ENCODE measurements at regions not wholly inside any gene's neighbourhood (a gene's known extent, or its start where the extent isn't known, plus 50 kb on each side); places are given as distances from the start of the nearest gene placed in this dataset.

DNA sequence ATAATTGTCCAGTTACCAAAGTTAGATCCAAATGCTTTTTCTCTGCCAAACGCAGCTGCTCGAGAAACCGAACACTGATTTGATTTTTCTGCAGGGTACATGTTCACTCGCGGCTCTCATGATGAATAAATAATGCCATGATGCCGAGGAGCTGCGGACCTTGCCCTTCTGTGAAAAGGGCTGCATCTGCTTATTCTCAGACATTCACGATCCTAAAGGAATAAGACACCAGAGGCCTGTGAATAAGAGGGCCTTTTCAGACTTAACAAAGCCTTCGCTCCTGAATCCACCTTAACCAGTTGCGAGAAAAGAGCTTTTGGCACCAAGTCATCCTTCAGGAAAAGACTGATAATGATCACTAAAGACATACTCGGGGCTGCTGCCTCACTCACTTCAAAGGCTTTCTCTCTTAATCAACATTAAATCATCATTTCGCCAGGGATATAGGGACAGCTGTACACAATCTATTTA, 147.5 kb downstream of the FBXO8 start:
- H3K4me3 ChIP-seq, result peak overlapping the region in 3 of 4 donors; percentile 4 to 18 (median 5)
- in situ Hi-C loops (cut with MboI; ENCODE audit: low pct_ligation_motif_present in 1 of 4, low pct_unique_long_range_greater_than_20kb in 1 of 4, low sequenced_read_pairs in 3 of 4) (loop anchor here in 3 of 4 donors (25.0 kb wide), 1 partner anchor 624 kb away; no protein-coding TSS in a partner anchor), intact Hi-C loops (cut with DNase I; ENCODE audit: low total_unique reads) (no loop called here)
- H3K9me3 ChIP-seq, result no peaks in the 10 kb centered on the region
- H3K4me1 ChIP-seq, result no peaks in the 10 kb centered on the region
- WGBS, 2 donors (ENCODE audit: low coverage in 1 of 2), result 38 to 39% methylated on average over 9 to 12 of the region's 12 CpGs
- H3K36me3 ChIP-seq, result no peaks in the 10 kb centered on the region
- TF ChIP-seq POLR2AphosphoS5 (IDR thresholded peaks at IDR 0.05), result peak in 2 of 3 donors; percentile 55 to 67
- TF ChIP-seq, protein P1, sequence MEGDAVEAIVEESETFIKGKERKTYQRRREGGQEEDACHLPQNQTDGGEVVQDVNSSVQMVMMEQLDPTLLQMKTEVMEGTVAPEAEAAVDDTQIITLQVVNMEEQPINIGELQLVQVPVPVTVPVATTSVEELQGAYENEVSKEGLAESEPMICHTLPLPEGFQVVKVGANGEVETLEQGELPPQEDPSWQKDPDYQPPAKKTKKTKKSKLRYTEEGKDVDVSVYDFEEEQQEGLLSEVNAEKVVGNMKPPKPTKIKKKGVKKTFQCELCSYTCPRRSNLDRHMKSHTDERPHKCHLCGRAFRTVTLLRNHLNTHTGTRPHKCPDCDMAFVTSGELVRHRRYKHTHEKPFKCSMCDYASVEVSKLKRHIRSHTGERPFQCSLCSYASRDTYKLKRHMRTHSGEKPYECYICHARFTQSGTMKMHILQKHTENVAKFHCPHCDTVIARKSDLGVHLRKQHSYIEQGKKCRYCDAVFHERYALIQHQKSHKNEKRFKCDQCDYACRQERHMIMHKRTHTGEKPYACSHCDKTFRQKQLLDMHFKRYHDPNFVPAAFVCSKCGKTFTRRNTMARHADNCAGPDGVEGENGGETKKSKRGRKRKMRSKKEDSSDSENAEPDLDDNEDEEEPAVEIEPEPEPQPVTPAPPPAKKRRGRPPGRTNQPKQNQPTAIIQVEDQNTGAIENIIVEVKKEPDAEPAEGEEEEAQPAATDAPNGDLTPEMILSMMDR (IDR thresholded peaks at IDR 0.05), result no peak
- H3K27ac ChIP-seq, result peak overlapping the region; percentile 12 to 74 (median 58)
- no peak for DNase-seq
- H3K27me3 ChIP-seq, result no peaks in the 10 kb centered on the region

GRCh38 chr4:174135530-174135929, 147.9 kb downstream of the FBXO8 start:
- H3K4me3 ChIP-seq, result peak overlapping the region in 3 of 4 donors; percentile 4 to 18 (median 5)
- no peak for DNase-seq
- no peaks in the 10 kb centered on the region for H3K9me3 ChIP-seq
- intact Hi-C loops (cut with DNase I; ENCODE audit: low total_unique reads) (no loop called here), in situ Hi-C loops (cut with MboI; ENCODE audit: low pct_ligation_motif_present in 1 of 4, low pct_unique_long_range_greater_than_20kb in 1 of 4, low sequenced_read_pairs in 3 of 4) (loop anchor here in 3 of 4 donors (25.0 kb wide), 1 partner anchor 623 kb away; no protein-coding TSS in a partner anchor)
- 29 to 44% methylated on average over 1 of the region's 1 CpG for WGBS, 2 donors (ENCODE audit: low coverage in 1 of 2)
- no peaks in the 10 kb centered on the region for H3K27me3 ChIP-seq
- TF ChIP-seq, protein P1 (IDR thresholded peaks at IDR 0.05), result no peak
- TF ChIP-seq EP300 (IDR thresholded peaks at IDR 0.05; ENCODE audit: low read depth) (no peak), POLR2AphosphoS5 (IDR thresholded peaks at IDR 0.05) (no peak), POLR2A (IDR thresholded peaks at IDR 0.05) (no peak)
- peak overlapping the region; percentile 12 to 74 (median 58) for H3K27ac ChIP-seq
- no peaks in the 10 kb centered on the region for H3K36me3 ChIP-seq
- no peaks in the 10 kb centered on the region for H3K4me1 ChIP-seq

DNA sequence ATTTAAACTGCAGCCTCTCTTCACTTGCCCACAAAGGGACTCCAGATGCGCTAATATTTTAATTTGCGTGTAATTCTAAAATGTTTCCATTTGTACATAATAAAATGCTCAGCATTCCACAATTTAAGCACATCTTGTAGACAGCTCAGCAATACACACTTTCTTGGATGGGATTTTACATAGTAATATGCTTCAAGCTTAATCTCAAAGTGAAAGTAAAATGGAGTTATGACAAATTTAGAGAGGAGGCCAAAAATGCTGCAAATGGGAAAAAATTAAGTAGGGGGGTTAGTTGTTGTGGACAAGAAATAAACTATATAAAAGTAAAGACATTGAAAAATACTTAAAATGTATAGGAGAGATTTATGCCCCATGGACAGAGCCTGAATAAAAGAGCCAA, 149.1 kb downstream of the FBXO8 start:
- Histone ChIP-seq H3K4me3 (peak overlapping the region in 1 of 4 donors; percentile 20), H3K9me3 (no peaks in the 10 kb centered on the region), H3K4me1 (no peaks in the 10 kb centered on the region), H3K27me3 (no peaks in the 10 kb centered on the region), H3K36me3 (no peaks in the 10 kb centered on the region), H3K27ac (peak overlapping the region; percentile 7 to 74 (median 40))
- intact Hi-C loops (cut with DNase I; ENCODE audit: low total_unique reads), result no loop called here
- TF ChIP-seq POLR2A (IDR thresholded peaks at IDR 0.05) (no peak), EP300 (IDR thresholded peaks at IDR 0.05; ENCODE audit: low read depth) (no peak), POLR2AphosphoS5 (IDR thresholded peaks at IDR 0.05) (no peak)
- TF ChIP-seq, protein P1 (IDR thresholded peaks at IDR 0.05), result no peak
- DNase-seq, result no peak
- WGBS, 2 donors (ENCODE audit: low coverage in 1 of 2), result 89 to 90% methylated on average over 2 of the region's 2 CpGs
- in situ Hi-C loops (cut with MboI; ENCODE audit: low pct_ligation_motif_present in 1 of 4, low pct_unique_long_range_greater_than_20kb in 1 of 4, low sequenced_read_pairs in 3 of 4), result loop anchor here in 3 of 4 donors (25.0 kb wide), 1 partner anchor 622 kb away; no protein-coding TSS in a partner anchor

DNA sequence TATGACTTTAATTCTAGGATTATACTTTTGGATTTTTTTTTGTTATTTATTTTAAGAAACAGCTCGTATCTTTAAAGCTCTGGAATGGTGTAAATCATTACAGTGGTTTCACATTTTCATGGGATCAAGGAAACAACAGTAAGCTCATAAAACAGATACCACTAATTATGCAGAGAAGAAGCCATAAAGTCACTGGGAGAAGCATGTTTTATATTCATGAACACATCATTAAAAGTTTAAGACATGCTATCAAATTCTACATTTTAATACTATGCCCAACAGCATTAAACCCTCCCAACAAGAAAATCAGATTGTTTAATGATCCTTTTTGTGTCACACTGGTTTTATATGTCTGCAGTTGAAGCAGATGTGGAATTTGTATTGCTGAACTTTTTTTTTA, 149.9 kb downstream of the FBXO8 start:
- H3K27ac ChIP-seq, result no peak overlapping the region
- intact Hi-C loops (cut with DNase I; ENCODE audit: low total_unique reads) (no loop called here), in situ Hi-C loops (cut with MboI; ENCODE audit: low pct_ligation_motif_present in 1 of 4, low pct_unique_long_range_greater_than_20kb in 1 of 4, low sequenced_read_pairs in 3 of 4) (loop anchor here in 3 of 4 donors (25.0 kb wide), 1 partner anchor 621 kb away; no protein-coding TSS in a partner anchor)
- DNase-seq, result no peak
- TF ChIP-seq POLR2A (IDR thresholded peaks at IDR 0.05), result no peak
- TF ChIP-seq, protein P1 (IDR thresholded peaks at IDR 0.05), result no peak
- no peak for TF ChIP-seq EP300 (IDR thresholded peaks at IDR 0.05; ENCODE audit: low read depth)
- TF ChIP-seq POLR2AphosphoS5 (IDR thresholded peaks at IDR 0.05), result no peak
- WGBS, 2 donors (ENCODE audit: low coverage in 1 of 2), result 21 to 24% methylated on average over 1 of the region's 1 CpG
- H3K4me1 ChIP-seq, result no peaks in the 10 kb centered on the region
- no peak overlapping the region for H3K4me3 ChIP-seq
- no peaks in the 10 kb centered on the region for H3K9me3 ChIP-seq
- H3K36me3 ChIP-seq, result no peaks in the 10 kb centered on the region
- H3K27me3 ChIP-seq, result no peaks in the 10 kb centered on the region

All from transverse colon (tissue), 4 donors.